ENCODE measurements at regions not wholly inside any gene's neighbourhood (a gene's known extent, or its start where the extent isn't known, plus 50 kb on each side); places are given as distances from the start of the nearest gene placed in this dataset.

GRCh38 chr1:90370686-90371447 lies 346.2 kb downstream of the BARHL2 start:
- H3K79me2 ChIP-seq (ENCODE audit: insufficient read depth, low read length): no peaks in the 10 kb centered on the region
- CTCF ChIA-PET: no interaction called here
- H3K9me3 ChIP-seq (ENCODE audit: control insufficient read depth in 1 of 2, insufficient read depth in 1 of 2, low read depth in 1 of 2, low read length in 2 of 2): no peaks in the 10 kb centered on the region
- no peak overlapping the region for H3K9ac ChIP-seq (ENCODE audit: low read length)
- no peaks in the 10 kb centered on the region for H3K4me1 ChIP-seq (ENCODE audit: control insufficient read depth in 1 of 2, insufficient read depth in 2 of 2, low read length in 2 of 2)
- intact Hi-C loops (cut with micrococcal nuclease): no loop called here
- ATAC-seq (no peak), DNase-seq (ENCODE audit: low read depth, low spot score) (no peak)
- H3K4me2 ChIP-seq (ENCODE audit: low read length): no peak overlapping the region
- POLR2A ChIA-PET: no interaction called here
- no peaks in the 10 kb centered on the region for H3K9me2 ChIP-seq (ENCODE audit: insufficient read depth)
- RAD21 ChIA-PET (ENCODE audit: low non-redundant PET in 1 of 2, low total read pairs in 2 of 2, uncharacterized antibody in 2 of 2, unreplicated experiment in 2 of 2): no interaction called here
- no peaks in the 10 kb centered on the region for H3K36me3 ChIP-seq (ENCODE audit: control insufficient read depth in 1 of 2, insufficient read depth in 2 of 2, low read length in 2 of 2)
- 0 out of 2 replicates have a peak, but pooled peaks cover 8% of the 10 kb centered on the region for H3K27me3 ChIP-seq (ENCODE audit: insufficient read depth, low read length)
- BruUV-seq (replicated peaks): no TSS peak
- H2AFZ ChIP-seq (ENCODE audit: low read depth, low read length, poor library complexity, severe bottlenecking): no peak overlapping the region
- H4K20me1 ChIP-seq (ENCODE audit: insufficient read depth): no peaks in the 10 kb centered on the region
- H3K4me3 ChIP-seq (replicated peaks in 1 of 2; ENCODE audit: low read depth in 1 of 2, low read length in 2 of 2): no peak overlapping the region
- TF ChIP-seq EZH2 (IDR thresholded peaks at IDR 0.05) (no peak), ZFX (IDR thresholded peaks at IDR 0.05) (no peak), ZBTB33 (IDR thresholded peaks at IDR 0.05; ENCODE audit: extremely low read depth, insufficient replicate concordance, low read length) (no peak), YY1 (IDR thresholded peaks at IDR 0.05; ENCODE audit: extremely low read depth, insufficient replicate concordance, low read depth, low read length) (no peak), CTCF (IDR thresholded peaks at IDR 0.05 in 2 of 3, conservative IDR thresholded peaks at IDR 0.05 in 1 of 3; ENCODE audit: borderline replicate concordance in 1 of 3, insufficient read depth in 1 of 3, low read depth in 2 of 3, low read length in 2 of 3) (no peak), POLR2AphosphoS5 (IDR thresholded peaks at IDR 0.05; ENCODE audit: low read depth, low read length) (no peak), FOSL1 (IDR thresholded peaks at IDR 0.05; ENCODE audit: low read depth) (no peak), RAD21 (IDR thresholded peaks at IDR 0.05; ENCODE audit: low read depth) (no peak), EGR1 (IDR thresholded peaks at IDR 0.05; ENCODE audit: low read depth) (no peak), EZH2phosphoT487 (IDR thresholded peaks at IDR 0.05; ENCODE audit: borderline replicate concordance) (no peak)
- no peak overlapping the region for H3K27ac ChIP-seq (ENCODE audit: low read depth, low read length)
